Motor neuron (in vitro differentiated cells): ENCODE measurements at regions not wholly inside any gene's neighbourhood (a gene's known extent, or its start where the extent isn't known, plus 50 kb on each side); places are given as distances from the start of the nearest gene placed in this dataset.
"Not testable (repeated sequence)": the region's sequence is repeated elsewhere in the genome, so short reads cannot be mapped to it uniquely, and the experiment has no call there.

ENCODE experiments used
- ATAC-seq, 8 experiments: fragments of 200-7000 bp; cut with Tn5 transposase; replicated peaks in 6 of 8; 2 replicates each; pipeline ENCODE4 v1.8.0; 2021; ENCODE audit warnings: mild to moderate bottlenecking in 8 of 8, moderate library complexity in 8 of 8
- H3K27ac ChIP-seq, 2 donors: fragments of 250-450 bp; sonication (Bioruptor Pico); 2 replicates each; pipeline ENCODE4 v1.9.0; 2021; ENCODE audit warnings: antibody characterized with exemption in 2 of 2, mild to moderate bottlenecking in 2 of 2, moderate library complexity in 1 of 2
- H3K4me1 ChIP-seq, 2 donors: fragments of 250-450 bp; sonication (Bioruptor Pico); replicated peaks in 1 of 2; 2 replicates each; pipeline ENCODE4 v1.6.1; 2021; ENCODE audit warnings: antibody characterized with exemption in 2 of 2, mild to moderate bottlenecking in 2 of 2, moderate library complexity in 1 of 2
- H3K4me3 ChIP-seq, 5 donors: fragments of 250-450 bp; sonication (Bioruptor Pico); 2 replicates each; pipeline ENCODE4 v1.9.0; 2021; ENCODE audit warnings: antibody characterized with exemption in 5 of 5, mild to moderate bottlenecking in 5 of 5, moderate library complexity in 4 of 5
- WGBS, 10 experiments: fragments of 450-650 bp; shearing (Covaris generic); methylation state at CpG; one replicate each; pipeline ENCODE4 v1.0.0; 2022; 5-methylcytosine and 5-hydroxymethylcytosine counted together
- in situ Hi-C, 9 experiments: fragments of 400-800 bp; cut with MboI; loops; one replicate each; pipeline ENCODE4 v1.15.0; 2021; ENCODE audit warnings: low sequenced_read_pairs in 9 of 9, low pct_unique_long_range_greater_than_20kb in 2 of 9; ENCODE audit not compliant: unreplicated experiment in 9 of 9

GRCh38 chr2:143852759-143853158 is 667.2 kb downstream of the ZEB2 start:
- in situ Hi-C loops, result no loop called here
- peak in 4 of 8 experiments; percentile 61 to 73 (median 67) for ATAC-seq
- Histone ChIP-seq H3K27ac (no peak overlapping the region), H3K4me3 (no peak overlapping the region), H3K4me1 (no peaks in the 10 kb centered on the region)
- WGBS, 10 experiments, result 0 to 65% (median 17%) methylated on average over 2 to 4 of the region's 4 CpGs; no CpG with 5 or more reads in 5 of the 10 experiments

- H3K4me3 ChIP-seq, result no peak overlapping the region
- no peak for ATAC-seq
- 70 to 100% (median 95%) methylated on average over 1 to 3 of the region's 3 CpGs for WGBS, 10 experiments
Measured at GRCh38 chr2:143850084-143850483, 669.8 kb downstream of the ZEB2 start.

GRCh38 chr2:143847257-143847656 is 672.7 kb downstream of the ZEB2 start:
- ATAC-seq, result no peak
- 83 to 100% (median 100%) methylated on average over 1 of the region's 1 CpG; no CpG with 5 or more reads in 3 of the 10 experiments for WGBS, 10 experiments
- Histone ChIP-seq H3K4me3 (no peak overlapping the region), H3K27ac (no peak overlapping the region), H3K4me1 (no peaks in the 10 kb centered on the region)
- in situ Hi-C loops, result no loop called here

More at GRCh38 chr2:143850084-143850483, 669.8 kb downstream of the ZEB2 start:
- H3K4me1 ChIP-seq, result no peaks in the 10 kb centered on the region
- in situ Hi-C loops, result no loop called here
- no peak overlapping the region for H3K27ac ChIP-seq

- in situ Hi-C loops, result no loop called here
- Histone ChIP-seq H3K4me1 (peaks cover 0 to 3% of the 10 kb centered on the region in 2 donors), H3K27ac (no peak overlapping the region), H3K4me3 (no peak overlapping the region)
- WGBS, 10 experiments, result 17 to 100% (median 94%) methylated on average over 2 to 6 of the region's 6 CpGs; no CpG with 5 or more reads in 1 of the 10 experiments
- no peak for ATAC-seq
Measured at GRCh38 chr2:143844986-143845385, 674.9 kb downstream of the ZEB2 start.

- WGBS, 10 experiments, result 40 to 83% (median 78%) methylated on average over 1 to 3 of the region's 3 CpGs; no CpG with 5 or more reads in 2 of the 10 experiments
- in situ Hi-C loops, result no loop called here
- ATAC-seq, result no peak
- no peak overlapping the region for H3K27ac ChIP-seq
- no peak overlapping the region for H3K4me3 ChIP-seq
- peaks cover 0 to 3% of the 10 kb centered on the region in 2 donors for H3K4me1 ChIP-seq
Measured at GRCh38 chr2:143843686-143844085, 676.2 kb downstream of the ZEB2 start.

GRCh38 chr2:143842836-143843235 is 677.1 kb downstream of the ZEB2 start:
- 0 to 100% (median 94%) methylated on average over 2 of the region's 2 CpGs for WGBS, 10 experiments
- H3K4me3 ChIP-seq, result no peak overlapping the region
- in situ Hi-C loops, result no loop called here
- no peak overlapping the region for H3K27ac ChIP-seq
- ATAC-seq, result no peak
- peaks cover 0 to 3% of the 10 kb centered on the region in 2 donors for H3K4me1 ChIP-seq

- WGBS, 10 experiments, result 39 to 100% (median 93%) methylated on average over 1 to 4 of the region's 4 CpGs; no CpG with 5 or more reads in 1 of the 10 experiments
- Histone ChIP-seq H3K4me3 (no peak overlapping the region), H3K4me1 (peaks cover 0 to 3% of the 10 kb centered on the region in 2 donors), H3K27ac (no peak overlapping the region)
- in situ Hi-C loops, result no loop called here
- ATAC-seq, result peak in 1 of 8 experiments; percentile 15
Measured at GRCh38 chr2:143841935-143842334, 678.0 kb downstream of the ZEB2 start.

GRCh38 chr2:143840601-143841000 is 679.3 kb downstream of the ZEB2 start:
- peaks cover 0 to 3% of the 10 kb centered on the region in 2 donors for H3K4me1 ChIP-seq

GRCh38 chr2:143840194-143840593 is 679.7 kb downstream of the ZEB2 start:
- in situ Hi-C loops, result no loop called here
- WGBS, 10 experiments, result 66 to 97% (median 80%) methylated on average over 1 to 2 of the region's 2 CpGs

More at GRCh38 chr2:143840601-143841000, 679.3 kb downstream of the ZEB2 start:
- ATAC-seq, result no peak
- H3K27ac ChIP-seq, result no peak overlapping the region
- in situ Hi-C loops, result no loop called here
- no peak overlapping the region for H3K4me3 ChIP-seq

GRCh38 chr2:143839456-143839855 is 680.5 kb downstream of the ZEB2 start:
- 0 to 100% (median 52%) methylated on average over 1 to 2 of the region's 2 CpGs for WGBS, 10 experiments
- no peak overlapping the region for H3K27ac ChIP-seq
- H3K4me3 ChIP-seq, result no peak overlapping the region
- in situ Hi-C loops, result no loop called here
- peaks cover 0 to 3% of the 10 kb centered on the region in 2 donors for H3K4me1 ChIP-seq
- no peak for ATAC-seq

More at GRCh38 chr2:143840194-143840593, 679.7 kb downstream of the ZEB2 start:
- H3K27ac ChIP-seq, result no peak overlapping the region
- H3K4me1 ChIP-seq, result peaks cover 0 to 3% of the 10 kb centered on the region in 2 donors
- ATAC-seq, result peak in 2 of 8 experiments; percentile 47 to 62
- no peak overlapping the region for H3K4me3 ChIP-seq

GRCh38 chr2:143837055-143837454 is 682.9 kb downstream of the ZEB2 start:
- H3K27ac ChIP-seq, in situ Hi-C loops, ATAC-seq, H3K4me3 ChIP-seq: not testable (repeated sequence)
- H3K4me1 ChIP-seq, result peaks cover 20 to 25% of the 10 kb centered on the region in 2 donors

- in situ Hi-C loops, result no loop called here
- Histone ChIP-seq H3K4me1 (peaks cover 20 to 29% of the 10 kb centered on the region in 2 donors), H3K27ac (no peak overlapping the region), H3K4me3 (no peak overlapping the region)
- WGBS, 10 experiments, result 40 to 100% (median 67%) methylated on average over 1 to 2 of the region's 2 CpGs; no CpG with 5 or more reads in 3 of the 10 experiments
- ATAC-seq, result no peak
Measured at GRCh38 chr2:143835481-143835880, 684.4 kb downstream of the ZEB2 start.

- peak in 5 of 8 experiments; percentile 87 to 98 (median 97) for ATAC-seq
- WGBS, 10 experiments, result 16 to 91% (median 35%) methylated on average over 1 to 9 of the region's 10 CpGs; no CpG with 5 or more reads in 1 of the 10 experiments
- Histone ChIP-seq H3K27ac (peak overlapping the region; percentile 13 to 30), H3K4me3 (no peak overlapping the region), H3K4me1 (peaks cover 20 to 26% of the 10 kb centered on the region in 2 donors)
- in situ Hi-C loops, result no loop called here
Measured at GRCh38 chr2:143833015-143833660, 686.8 kb downstream of the ZEB2 start.

GRCh38 chr2:143830476-143830875 is 689.4 kb downstream of the ZEB2 start:
- in situ Hi-C loops, result no loop called here
- H3K4me3 ChIP-seq, result no peak overlapping the region
- no peak for ATAC-seq
- H3K4me1 ChIP-seq, result peaks cover 20 to 26% of the 10 kb centered on the region in 2 donors
- H3K27ac ChIP-seq, result no peak overlapping the region
